ENCODE measurements at regions not wholly inside any gene's neighbourhood (a gene's known extent, or its start where the extent isn't known, plus 50 kb on each side); places are given as distances from the start of the nearest gene placed in this dataset.

- H3K9me3 ChIP-seq = no peaks in the 10 kb centered on the region
- no peak overlapping the region for H3K27ac ChIP-seq
- ATAC-seq = no peak
- TF ChIP-seq CTCF (IDR thresholded peaks at IDR 0.05) = no peak
- TF ChIP-seq POLR2A (IDR thresholded peaks at IDR 0.05) = no peak
- H3K36me3 ChIP-seq (replicated peaks in 1 of 2; ENCODE audit: insufficient read depth in 1 of 2, low read depth in 2 of 2) = no peaks in the 10 kb centered on the region
- H3K4me1 ChIP-seq = no peaks in the 10 kb centered on the region
- intact Hi-C loops (cut with DNase I) = no loop called here
- DNase-seq = no peak
- WGBS, 2 donors = 78 to 81% methylated on average over 2 of the region's 2 CpGs
- no peak overlapping the region for H3K4me3 ChIP-seq
- no peaks in the 10 kb centered on the region for H3K27me3 ChIP-seq
Measured at GRCh38 chr5:158069838-158070237, 210.9 kb upstream of the CLINT1 start.

- H3K9me3 ChIP-seq = no peaks in the 10 kb centered on the region
- H3K36me3 ChIP-seq (replicated peaks in 1 of 2; ENCODE audit: insufficient read depth in 1 of 2, low read depth in 2 of 2) = no peaks in the 10 kb centered on the region
- H3K27ac ChIP-seq = no peak overlapping the region
- WGBS, 2 donors = 65 to 73% methylated on average over 4 of the region's 4 CpGs
- no peaks in the 10 kb centered on the region for H3K27me3 ChIP-seq
- TF ChIP-seq POLR2A (IDR thresholded peaks at IDR 0.05) (no peak), CTCF (IDR thresholded peaks at IDR 0.05) (no peak)
- intact Hi-C loops (cut with DNase I) = no loop called here
- no peak overlapping the region for H3K4me3 ChIP-seq
- DNase-seq (no peak), ATAC-seq (no peak)
- no peaks in the 10 kb centered on the region for H3K4me1 ChIP-seq
Measured at GRCh38 chr5:158068964-158069363, 210.0 kb upstream of the CLINT1 start.

- WGBS, 2 donors = 0 to 7% methylated on average over 1 of the region's 1 CpG
- no peaks in the 10 kb centered on the region for H3K4me1 ChIP-seq
- no peak overlapping the region for H3K27ac ChIP-seq
- intact Hi-C loops (cut with DNase I) = no loop called here
- ATAC-seq = no peak
- no peaks in the 10 kb centered on the region for H3K36me3 ChIP-seq (replicated peaks in 1 of 2; ENCODE audit: insufficient read depth in 1 of 2, low read depth in 2 of 2)
- no peaks in the 10 kb centered on the region for H3K27me3 ChIP-seq
- no peak for DNase-seq
- no peak for TF ChIP-seq POLR2A (IDR thresholded peaks at IDR 0.05)
- TF ChIP-seq CTCF (IDR thresholded peaks at IDR 0.05) = no peak
- no peaks in the 10 kb centered on the region for H3K9me3 ChIP-seq
- no peak overlapping the region for H3K4me3 ChIP-seq
Measured at GRCh38 chr5:158066076-158066475, 207.1 kb upstream of the CLINT1 start.

GRCh38 chr5:158064334-158065123 is 205.6 kb upstream of the CLINT1 start:
- no peaks in the 10 kb centered on the region for H3K9me3 ChIP-seq
- TF ChIP-seq POLR2A (IDR thresholded peaks at IDR 0.05) = no peak
- TF ChIP-seq CTCF (IDR thresholded peaks at IDR 0.05) = no peak
- H3K36me3 ChIP-seq (replicated peaks in 1 of 2; ENCODE audit: insufficient read depth in 1 of 2, low read depth in 2 of 2) = no peaks in the 10 kb centered on the region
- DNase-seq (no peak), ATAC-seq (no peak)
- H3K27ac ChIP-seq = no peak overlapping the region
- intact Hi-C loops (cut with DNase I) = no loop called here
- 52 to 59% methylated on average over 5 of the region's 5 CpGs for WGBS, 2 donors
- H3K27me3 ChIP-seq = no peaks in the 10 kb centered on the region
- no peaks in the 10 kb centered on the region for H3K4me1 ChIP-seq
- no peak overlapping the region for H3K4me3 ChIP-seq

GRCh38 chr5:158063052-158063451 is 204.1 kb upstream of the CLINT1 start:
- TF ChIP-seq POLR2A (IDR thresholded peaks at IDR 0.05) (no peak), CTCF (IDR thresholded peaks at IDR 0.05) (no peak)
- H3K4me1 ChIP-seq = no peaks in the 10 kb centered on the region
- whole genome bisulfite sequencing, 2 donors = 83 to 94% methylated on average over 1 of the region's 1 CpG

More at GRCh38 chr5:158063052-158063451, 204.1 kb upstream of the CLINT1 start:
- no peak for DNase-seq
- Histone ChIP-seq H3K27ac (no peak overlapping the region), H3K36me3 (replicated peaks in 1 of 2; ENCODE audit: insufficient read depth in 1 of 2, low read depth in 2 of 2) (no peaks in the 10 kb centered on the region), H3K4me3 (no peak overlapping the region), H3K9me3 (no peaks in the 10 kb centered on the region), H3K27me3 (no peaks in the 10 kb centered on the region)
- no peak for ATAC-seq
- intact Hi-C loops (cut with DNase I) = no loop called here
